Esophagus squamous epithelium (tissue), 5 donors: ENCODE measurements at regions not wholly inside any gene's neighbourhood (a gene's known extent, or its start where the extent isn't known, plus 50 kb on each side); places are given as distances from the start of the nearest gene placed in this dataset.
"Not testable (repeated sequence)": the region's sequence is repeated elsewhere in the genome, so short reads cannot be mapped to it uniquely, and the experiment has no call there.

Experiments
- DNase-seq: peaks from one replicate; lab custom pipeline; 2025; lab: John Stamatoyannopoulos, UW
- H3K27ac ChIP-seq, 4 donors: fragments of 200-600 bp; sonication (generic); one replicate each; pipeline ENCODE4 v1.5.1; 2016 to 2019; ENCODE audit warnings: mild to moderate bottlenecking in 1 of 4
- H3K27me3 ChIP-seq, 4 donors: fragments of 200-600 bp; sonication (generic); 1 replicate in 3 of 4; 2 replicates in 1 of 4; pipeline versions ENCODE4 v1.5.1 to v1.6.0; 2017 to 2021; ENCODE audit warnings: antibody characterized with exemption in 1 of 4
- H3K36me3 ChIP-seq, 3 donors: fragments of 200-600 bp; sonication (generic); one replicate each; pipeline ENCODE4 v1.5.1; 2016 to 2019
- H3K4me1 ChIP-seq, 3 donors: fragments of 200-600 bp; sonication (generic); one replicate each; pipeline ENCODE4 v1.5.1; 2017 to 2019
- H3K4me3 ChIP-seq, 4 donors: fragments of 200-600 bp; sonication (generic); 1 replicate in 3 of 4; 2 replicates in 1 of 4; pipeline ENCODE4 v1.5.1; 2016 to 2019; ENCODE audit warnings: mild to moderate bottlenecking in 2 of 4, moderate library complexity in 1 of 4
- H3K9me3 ChIP-seq, 3 donors: fragments of 200-600 bp; sonication (generic); one replicate each; pipeline ENCODE4 v1.5.1; 2016 to 2019
- CTCF ChIP-seq, 6 experiments: fragments of 450-650 bp in 4 of 6; fragments of 200-600 bp in 2 of 6; sonication (generic) in 2 of 6; IDR thresholded peaks; one replicate each; pipeline ENCODE4 v1.5.1; 2016 to 2019; ENCODE audit warnings: antibody characterized with exemption in 6 of 6, mild to moderate bottlenecking in 4 of 6, moderate library complexity in 4 of 6
- POLR2A ChIP-seq, 4 donors: fragments of 450-650 bp; IDR thresholded peaks; one replicate each; pipeline ENCODE4 v1.6.1; 2017; ENCODE audit warnings: antibody characterized with exemption in 4 of 4, mild to moderate bottlenecking in 4 of 4, moderate library complexity in 3 of 4
- WGBS, 2 donors: methylation state at CpG; one replicate each; pipeline ENCODE4 v1.1.5; 2018; 5-methylcytosine and 5-hydroxymethylcytosine counted together
- intact Hi-C: fragments of 100-400 bp; cut with DNase I; formaldehyde crosslinking; loops from one replicate; pipeline ENCODE4 v1.15.0; 2022
- donor health status: DM: yes; HTN: yes; CAD: no.

GRCh38 chr7:3143869-3144775 lies 100.5 kb upstream of the CARD11 start:
- no peak overlapping the region for H3K4me3 ChIP-seq
- DNase-seq = no peak
- no peaks in the 10 kb centered on the region for H3K36me3 ChIP-seq
- H3K9me3 ChIP-seq = no peaks in the 10 kb centered on the region
- intact Hi-C loops = no loop called here
- H3K4me1 ChIP-seq = no peaks in the 10 kb centered on the region
- peaks cover 0 to 10% (median 0%) of the 10 kb centered on the region in 4 donors for H3K27me3 ChIP-seq
- 31 to 47% methylated on average over 7 of the region's 7 CpGs for WGBS, 2 donors
- no peak overlapping the region for H3K27ac ChIP-seq
- no peak for TF ChIP-seq POLR2A (IDR thresholded peaks at IDR 0.05)
- no peak for TF ChIP-seq CTCF (IDR thresholded peaks at IDR 0.05)

GRCh38 chr7:3144776-3145125 lies 101.1 kb upstream of the CARD11 start:
- H3K4me3 ChIP-seq, DNase-seq, H3K27ac ChIP-seq, H3K4me1 ChIP-seq, H3K36me3 ChIP-seq, H3K27me3 ChIP-seq, H3K9me3 ChIP-seq, intact Hi-C loops: not testable (repeated sequence)
- WGBS, 2 donors = 72 to 84% methylated on average over 4 to 6 of the region's 6 CpGs

GRCh38 chr7:3146571-3147226 lies 103.0 kb upstream of the CARD11 start:
- Histone ChIP-seq H3K27me3 (peaks cover 0 to 11% (median 0%) of the 10 kb centered on the region in 4 donors), H3K27ac (no peak overlapping the region), H3K36me3 (no peaks in the 10 kb centered on the region), H3K4me3 (no peak overlapping the region), H3K4me1 (peaks cover 4 to 9% (median 6%) of the 10 kb centered on the region in 3 donors), H3K9me3 (no peaks in the 10 kb centered on the region)
- no peak for DNase-seq
- 39 to 45% methylated on average over 18 of the region's 18 CpGs for WGBS, 2 donors
- intact Hi-C loops = no loop called here
- TF ChIP-seq POLR2A (IDR thresholded peaks at IDR 0.05) (no peak), CTCF (IDR thresholded peaks at IDR 0.05) (no peak)

DNA sequence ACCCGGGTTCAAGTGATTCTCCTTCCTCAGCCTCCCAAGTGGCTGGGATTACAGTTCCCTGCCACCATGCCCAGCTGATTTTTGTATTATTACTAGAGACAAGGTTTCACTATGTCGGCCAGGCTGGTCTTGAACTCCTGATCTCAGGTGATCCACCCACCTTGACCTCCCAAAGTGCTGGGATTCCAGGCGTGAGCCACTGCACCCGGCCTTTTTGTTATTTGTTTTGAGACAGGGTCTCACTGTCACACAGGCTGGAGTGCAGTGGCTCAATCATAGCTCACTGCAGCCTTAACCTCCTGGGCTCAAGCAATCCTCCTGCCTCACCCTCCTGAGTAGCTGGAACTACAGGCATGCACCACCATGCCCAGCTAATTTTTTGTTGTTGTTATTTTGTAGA lies 104.8 kb upstream of the CARD11 start:
- H3K27ac ChIP-seq, intact Hi-C loops, H3K36me3 ChIP-seq, DNase-seq, H3K9me3 ChIP-seq, H3K4me3 ChIP-seq, H3K4me1 ChIP-seq: not testable (repeated sequence)
- WGBS, 2 donors = 34 to 85% methylated on average over 4 of the region's 4 CpGs
- peaks cover 0 to 22% (median 0%) of the 10 kb centered on the region in 4 donors for H3K27me3 ChIP-seq

GRCh38 chr7:3149231-3149995 lies 105.7 kb upstream of the CARD11 start:
- H3K27me3 ChIP-seq = peaks cover 0 to 26% (median 0%) of the 10 kb centered on the region in 4 donors
- no peak overlapping the region for H3K27ac ChIP-seq
- H3K4me3 ChIP-seq = no peak overlapping the region
- intact Hi-C loops = no loop called here
- no peak for DNase-seq
- H3K4me1 ChIP-seq = peaks cover 4 to 9% (median 6%) of the 10 kb centered on the region in 3 donors
- H3K9me3 ChIP-seq = no peaks in the 10 kb centered on the region
- no peaks in the 10 kb centered on the region for H3K36me3 ChIP-seq
- TF ChIP-seq POLR2A (IDR thresholded peaks at IDR 0.05) = no peak
- no peak for TF ChIP-seq CTCF (IDR thresholded peaks at IDR 0.05)
- WGBS, 2 donors = 64 to 77% methylated on average over 11 to 13 of the region's 13 CpGs
